Loucy (cell line): ENCODE measurements at regions not wholly inside any gene's neighbourhood (a gene's known extent, or its start where the extent isn't known, plus 50 kb on each side); places are given as distances from the start of the nearest gene placed in this dataset.

Experiments
- CTCF ChIP-seq: fragments of 200-600 bp; sonication (generic); conservative IDR thresholded peaks from 2 replicates; pipeline ENCODE4 v1.5.1; 2014; ENCODE audit warnings: mild to moderate bottlenecking, antibody characterized with exemption, low read length
- EZH2phosphoT487 ChIP-seq: fragments of 200-600 bp; IDR thresholded peaks from 2 replicates; pipeline ENCODE4 v1.6.1; 2018; ENCODE audit warnings: antibody characterized with exemption, mild to moderate bottlenecking, moderate library complexity, borderline replicate concordance

- TF ChIP-seq CTCF (no peak), EZH2phosphoT487 (no peak)
Observed at GRCh38 chr13:53623146-53623545, 594.5 kb downstream of the OLFM4 start.
